ENCODE measurements at regions not wholly inside any gene's neighbourhood (a gene's known extent, or its start where the extent isn't known, plus 50 kb on each side); places are given as distances from the start of the nearest gene placed in this dataset.

DNA sequence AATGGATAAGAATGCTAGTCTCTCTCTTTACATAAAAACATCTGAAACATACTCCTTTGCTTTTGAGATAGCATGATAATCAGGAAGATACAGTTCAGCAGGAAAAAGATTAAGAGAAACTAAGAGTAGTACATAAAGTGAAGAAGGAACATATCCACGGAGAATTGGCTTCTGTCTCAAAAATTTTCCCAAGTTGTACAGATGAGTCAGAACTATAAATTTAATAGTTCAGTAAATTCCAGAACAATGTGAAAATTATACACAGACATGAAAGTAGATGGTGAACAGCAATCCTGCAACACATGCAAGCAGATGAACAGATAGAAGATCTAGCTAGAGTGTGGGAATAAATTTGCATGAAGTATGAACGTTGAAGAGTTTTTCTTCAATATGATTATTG is 691.4 kb upstream of the RIOK2 start:
- no peak for DNase-seq (ENCODE audit: extremely low read depth, low read depth)
- TF ChIP-seq, protein P1, sequence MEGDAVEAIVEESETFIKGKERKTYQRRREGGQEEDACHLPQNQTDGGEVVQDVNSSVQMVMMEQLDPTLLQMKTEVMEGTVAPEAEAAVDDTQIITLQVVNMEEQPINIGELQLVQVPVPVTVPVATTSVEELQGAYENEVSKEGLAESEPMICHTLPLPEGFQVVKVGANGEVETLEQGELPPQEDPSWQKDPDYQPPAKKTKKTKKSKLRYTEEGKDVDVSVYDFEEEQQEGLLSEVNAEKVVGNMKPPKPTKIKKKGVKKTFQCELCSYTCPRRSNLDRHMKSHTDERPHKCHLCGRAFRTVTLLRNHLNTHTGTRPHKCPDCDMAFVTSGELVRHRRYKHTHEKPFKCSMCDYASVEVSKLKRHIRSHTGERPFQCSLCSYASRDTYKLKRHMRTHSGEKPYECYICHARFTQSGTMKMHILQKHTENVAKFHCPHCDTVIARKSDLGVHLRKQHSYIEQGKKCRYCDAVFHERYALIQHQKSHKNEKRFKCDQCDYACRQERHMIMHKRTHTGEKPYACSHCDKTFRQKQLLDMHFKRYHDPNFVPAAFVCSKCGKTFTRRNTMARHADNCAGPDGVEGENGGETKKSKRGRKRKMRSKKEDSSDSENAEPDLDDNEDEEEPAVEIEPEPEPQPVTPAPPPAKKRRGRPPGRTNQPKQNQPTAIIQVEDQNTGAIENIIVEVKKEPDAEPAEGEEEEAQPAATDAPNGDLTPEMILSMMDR (IDR thresholded peaks at IDR 0.05; ENCODE audit: low read depth, low read length): no peak

DNA sequence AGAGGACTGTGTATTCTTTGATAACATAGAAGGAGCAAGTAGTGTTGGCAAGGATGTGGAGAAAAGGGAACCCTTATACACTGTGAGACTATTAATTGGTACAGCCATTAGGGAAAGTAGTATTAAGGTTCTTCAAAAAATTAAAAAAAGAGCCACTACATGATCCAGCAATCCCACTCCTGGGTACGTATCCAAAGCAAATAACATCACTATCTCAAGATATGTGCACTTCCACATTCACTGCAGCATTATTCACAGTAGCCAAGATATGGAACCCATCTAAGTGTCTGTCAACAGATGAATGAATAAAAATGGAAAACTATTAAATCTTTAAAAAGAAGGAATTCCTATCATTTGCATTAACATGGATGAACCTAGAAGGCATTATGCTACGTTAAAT is 693.2 kb upstream of the RIOK2 start:
- no peak for DNase-seq (ENCODE audit: extremely low read depth, low read depth)
- TF ChIP-seq, protein P1 (IDR thresholded peaks at IDR 0.05; ENCODE audit: low read depth, low read length): no peak

DNA sequence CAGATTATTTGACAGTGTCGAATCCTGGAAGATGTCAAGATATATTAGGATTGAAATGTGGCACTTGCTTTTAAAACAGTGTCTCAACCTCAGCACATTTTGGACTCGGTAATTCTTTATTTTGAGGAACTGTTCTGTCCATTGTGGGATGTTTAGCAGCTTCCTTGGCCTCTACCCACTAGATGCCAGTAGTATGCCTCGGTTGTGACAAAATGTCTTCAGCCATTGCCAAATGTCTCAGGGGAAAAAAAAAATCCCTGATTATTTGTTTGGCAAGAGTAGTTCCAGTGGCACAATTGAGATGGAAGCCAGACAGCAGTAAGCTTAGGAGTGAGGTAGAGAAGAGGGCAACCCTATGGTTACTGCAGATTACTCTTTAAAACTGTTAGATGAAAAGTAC is 694.5 kb upstream of the RIOK2 start:
- no peak for DNase-seq (ENCODE audit: extremely low read depth, low read depth)
- TF ChIP-seq, protein P1 (IDR thresholded peaks at IDR 0.05; ENCODE audit: low read depth, low read length): no peak

DNA sequence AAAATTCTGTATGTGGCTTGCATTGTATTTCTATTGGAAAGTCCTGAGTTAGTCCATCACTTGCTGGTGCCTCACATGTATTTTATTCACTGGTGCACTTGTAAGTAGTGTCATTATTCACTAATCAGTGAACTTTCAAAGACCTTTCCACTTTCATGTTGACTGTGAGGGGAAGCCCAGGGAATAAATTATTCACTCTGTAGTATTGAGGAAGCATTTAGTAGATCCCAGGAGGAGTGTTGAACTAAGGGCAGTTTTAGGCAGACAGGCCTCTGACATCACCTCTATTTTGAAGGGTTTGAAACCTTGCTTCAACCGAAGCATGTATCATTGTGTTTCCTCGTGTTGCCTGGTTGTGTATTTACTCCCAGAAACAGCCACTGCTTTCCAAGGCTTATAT is 705.4 kb upstream of the RIOK2 start:
- no peak for DNase-seq (ENCODE audit: extremely low read depth, low read depth)

DNA sequence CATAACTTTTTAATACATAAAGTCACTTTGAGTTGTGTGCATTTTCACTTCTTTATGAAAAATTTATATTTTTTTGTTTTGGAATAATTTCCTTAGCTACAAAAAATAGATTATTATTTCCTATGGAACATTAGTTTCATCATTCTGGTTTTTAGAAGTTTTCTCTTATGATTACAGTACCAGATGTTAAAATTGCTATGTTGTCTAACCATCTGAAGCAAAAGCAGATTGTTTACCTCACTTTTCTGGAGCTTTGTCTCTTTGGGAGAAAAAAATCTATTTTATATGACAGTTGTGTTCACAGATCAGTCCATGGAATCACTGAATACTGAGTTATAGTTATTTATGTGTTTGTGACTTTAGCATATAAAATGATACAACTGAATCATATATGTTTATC is 708.9 kb upstream of the RIOK2 start:
- TF ChIP-seq, protein P1 (IDR thresholded peaks at IDR 0.05; ENCODE audit: low read depth, low read length): no peak
- no peak for DNase-seq (ENCODE audit: extremely low read depth, low read depth)

More for the DNA sequence above, 705.4 kb upstream of the RIOK2 start:
- TF ChIP-seq, protein P1 (IDR thresholded peaks at IDR 0.05; ENCODE audit: low read depth, low read length): no peak

DNA sequence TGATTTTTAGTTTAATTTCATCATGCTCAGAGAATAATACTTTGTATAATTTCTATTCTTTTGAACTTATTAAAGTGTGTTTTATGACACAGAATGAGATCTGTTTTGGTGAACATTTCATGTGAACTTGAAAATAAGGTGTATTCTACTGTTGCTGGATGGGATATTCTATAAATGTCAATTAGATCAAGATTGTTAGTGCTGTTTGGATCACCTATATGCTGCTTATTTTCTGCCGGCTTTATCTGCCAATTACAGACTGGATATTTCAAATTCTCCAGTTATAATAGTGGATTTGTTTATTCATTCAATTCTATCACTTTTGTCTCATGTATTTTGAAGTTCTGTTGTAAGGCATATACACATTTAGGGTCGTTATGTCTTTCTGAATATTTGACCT is 720.7 kb upstream of the RIOK2 start:
- DNase-seq (ENCODE audit: extremely low read depth, low read depth): no peak
- TF ChIP-seq, protein P1 (IDR thresholded peaks at IDR 0.05; ENCODE audit: low read depth, low read length): no peak

DNA sequence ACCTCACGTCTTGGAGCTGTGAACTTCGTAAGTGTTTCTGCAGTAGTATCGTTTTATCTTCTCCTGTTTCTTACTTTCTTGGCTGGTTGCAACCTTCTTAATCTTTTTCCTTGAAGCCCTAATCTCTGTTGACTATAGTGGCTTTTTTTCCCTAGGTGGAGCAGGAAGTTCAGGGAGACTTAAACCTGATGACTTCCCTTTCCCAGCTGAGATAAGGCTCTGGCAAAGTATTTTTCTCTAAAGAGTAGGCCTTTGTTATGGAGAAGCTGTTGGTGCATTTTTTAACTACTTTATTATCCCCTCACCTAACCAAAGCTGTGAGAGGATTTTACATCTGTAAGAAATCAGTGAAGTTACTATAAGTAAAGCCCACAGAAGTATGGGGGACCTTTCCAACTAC is 723.1 kb upstream of the RIOK2 start:
- DNase-seq (ENCODE audit: extremely low read depth, low read depth): no peak

More for the DNA sequence above, 723.1 kb upstream of the RIOK2 start:
- TF ChIP-seq, protein P1 (IDR thresholded peaks at IDR 0.05; ENCODE audit: low read depth, low read length): no peak

Measured in AG09319 (cell line).